GM12864 (cell line): ENCODE measurements at regions not wholly inside any gene's neighbourhood (a gene's known extent, or its start where the extent isn't known, plus 50 kb on each side); places are given as distances from the start of the nearest gene placed in this dataset.

ENCODE experiments used
- DNase-seq: peaks from one replicate; pipeline ENCODE4 v3.0.0-alpha.2; 2011; ENCODE audit warnings: low read depth
- H3K4me3 ChIP-seq: 2 replicates; pipeline ENCODE4 v1.5.1; 2011; ENCODE audit warnings: mild to moderate bottlenecking, low read depth, low read length, control low read depth
- CTCF ChIP-seq: IDR thresholded peaks from 2 replicates; pipeline ENCODE4 v1.5.1; 2011; ENCODE audit warnings: low read depth, mild to moderate bottlenecking, moderate library complexity, low read length, control low read depth, inconsistent platforms; ENCODE audit errors: missing control alignments

- no peak for TF ChIP-seq CTCF
- H3K4me3 ChIP-seq: no peak overlapping the region
- no peak for DNase-seq
These were observed 806.7 kb upstream of the CHAC2 start for GRCh38 chr2:52960881-52961280.

DNA sequence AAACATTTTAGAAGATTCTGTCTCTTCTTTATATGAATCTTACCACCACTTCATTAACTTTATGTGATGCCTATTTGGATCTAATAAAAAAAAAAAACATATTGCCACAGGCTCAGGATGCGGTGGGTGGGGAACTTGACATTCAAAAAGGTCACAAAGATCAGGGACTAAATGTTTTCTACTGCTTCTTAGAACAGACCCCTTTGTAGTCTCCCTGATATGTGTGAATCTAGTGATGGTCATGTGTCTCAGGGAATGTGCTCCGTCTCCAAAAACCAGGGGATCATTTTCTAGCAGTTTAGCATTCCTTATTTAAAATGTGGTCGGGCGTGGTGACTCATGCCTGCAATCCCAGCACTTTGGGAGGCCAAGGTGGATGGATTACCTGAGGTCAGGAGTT, 807.8 kb upstream of the CHAC2 start:
- H3K4me3 ChIP-seq: no peak overlapping the region
- no peak for DNase-seq
- TF ChIP-seq CTCF: no peak

- DNase-seq: no peak
- TF ChIP-seq CTCF: no peak
- no peak overlapping the region for H3K4me3 ChIP-seq
These were observed 810.8 kb upstream of the CHAC2 start for GRCh38 chr2:52956766-52957165.

GRCh38 chr2:52956118-52956517, 811.5 kb upstream of the CHAC2 start:
- no peak for TF ChIP-seq CTCF
- no peak for DNase-seq
- no peak overlapping the region for H3K4me3 ChIP-seq

- DNase-seq: no peak
- no peak overlapping the region for H3K4me3 ChIP-seq
- no peak for TF ChIP-seq CTCF
These were observed 812.5 kb upstream of the CHAC2 start for GRCh38 chr2:52955079-52955478.

GRCh38 chr2:52940101-52940500, 827.5 kb upstream of the CHAC2 start:
- DNase-seq: no peak
- no peak overlapping the region for H3K4me3 ChIP-seq
- no peak for TF ChIP-seq CTCF

DNA sequence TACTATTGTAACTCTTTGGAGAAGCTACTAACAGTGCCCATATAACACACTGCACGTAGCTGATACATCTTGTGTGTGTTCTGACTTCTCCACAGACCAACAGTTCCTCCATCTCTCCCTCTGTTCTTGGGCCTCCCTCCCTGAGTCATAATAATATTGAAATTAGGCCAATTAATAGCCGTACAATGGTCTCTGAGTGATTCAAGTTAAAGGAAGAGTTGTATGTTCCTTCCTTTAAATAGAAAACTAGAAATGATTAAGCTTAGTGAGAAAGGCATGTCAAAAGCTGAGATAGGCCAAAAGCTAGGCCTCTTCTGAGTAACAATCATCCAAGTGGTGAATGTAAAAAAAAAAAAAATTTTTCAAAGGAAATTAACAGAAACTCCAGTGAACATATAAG, 828.4 kb upstream of the CHAC2 start:
- TF ChIP-seq CTCF: no peak
- no peak overlapping the region for H3K4me3 ChIP-seq
- no peak for DNase-seq
